AG08396 (cell line): ENCODE measurements at regions not wholly inside any gene's neighbourhood (a gene's known extent, or its start where the extent isn't known, plus 50 kb on each side); places are given as distances from the start of the nearest gene placed in this dataset.
A peak's percentile ranks its signal among the peaks of the same experiment; 100 is the strongest.
"Not testable (repeated sequence)": the region's sequence is repeated elsewhere in the genome, so short reads cannot be mapped to it uniquely, and the experiment has no call there.

Experiments
- DNase-seq: peaks from one replicate; pipeline ENCODE4 v3.0.0; 2012; ENCODE audit warnings: low spot score, mixed read lengths

GRCh38 chr4:117560329-117560728 is 474.0 kb upstream of the NDST3 start:
- no peak for DNase-seq

- no peak for DNase-seq
Observed at GRCh38 chr4:117574085-117574484, 460.2 kb upstream of the NDST3 start.

- no peak for DNase-seq
Observed at GRCh38 chr4:117575850-117576249, 458.4 kb upstream of the NDST3 start.

GRCh38 chr4:117577686-117578311 is 456.5 kb upstream of the NDST3 start:
- DNase-seq, result no peak

- no peak for DNase-seq
Observed at GRCh38 chr4:117588771-117589170, 445.5 kb upstream of the NDST3 start.

- no peak for DNase-seq
Observed at GRCh38 chr4:117596917-117597480, 437.3 kb upstream of the NDST3 start.

GRCh38 chr4:117599393-117599792 is 434.9 kb upstream of the NDST3 start:
- not testable (repeated sequence) for DNase-seq

GRCh38 chr4:117600936-117601335 is 433.4 kb upstream of the NDST3 start:
- not testable (repeated sequence) for DNase-seq

GRCh38 chr4:117610706-117611308 is 423.5 kb upstream of the NDST3 start:
- DNase-seq, result peak; percentile 1

- DNase-seq, result no peak
Observed at GRCh38 chr4:117621673-117622072, 412.6 kb upstream of the NDST3 start.

GRCh38 chr4:117623326-117623725 is 411.0 kb upstream of the NDST3 start:
- DNase-seq, result no peak

- no peak for DNase-seq
Observed at GRCh38 chr4:117626664-117627063, 407.6 kb upstream of the NDST3 start.

- no peak for DNase-seq
Observed at GRCh38 chr4:117634716-117635115, 399.6 kb upstream of the NDST3 start.

- DNase-seq, result no peak
Observed at GRCh38 chr4:117637347-117637746, 396.9 kb upstream of the NDST3 start.

GRCh38 chr4:117640836-117641235 is 393.4 kb upstream of the NDST3 start:
- DNase-seq, result no peak

GRCh38 chr4:117641519-117641918 is 392.8 kb upstream of the NDST3 start:
- DNase-seq, result no peak

GRCh38 chr4:117654079-117654478 is 380.2 kb upstream of the NDST3 start:
- no peak for DNase-seq

- no peak for DNase-seq
Observed at GRCh38 chr4:117660668-117661067, 373.6 kb upstream of the NDST3 start.

GRCh38 chr4:117661091-117662072 is 372.9 kb upstream of the NDST3 start:
- DNase-seq, result no peak

- DNase-seq, result no peak
Observed at GRCh38 chr4:117664706-117665444, 369.4 kb upstream of the NDST3 start.

- DNase-seq, result no peak
Observed at GRCh38 chr4:117676153-117676552, 358.1 kb upstream of the NDST3 start.

GRCh38 chr4:117678861-117679260 is 355.4 kb upstream of the NDST3 start:
- DNase-seq, result no peak
